Epithelial cell of esophagus (primary cell): ENCODE measurements at regions not wholly inside any gene's neighbourhood (a gene's known extent, or its start where the extent isn't known, plus 50 kb on each side); places are given as distances from the start of the nearest gene placed in this dataset.
"Not testable (repeated sequence)": the region's sequence is repeated elsewhere in the genome, so short reads cannot be mapped to it uniquely, and the experiment has no call there.

Experiments
- DNase-seq: peaks from one replicate; pipeline ENCODE4 v3.0.0; 2010; ENCODE audit warnings: low read depth
- H3K4me3 ChIP-seq: 2 replicates; pipeline ENCODE4 v1.5.1; 2011; ENCODE audit warnings: mild to moderate bottlenecking, low read length, control low read depth
- CTCF ChIP-seq: IDR thresholded peaks from 2 replicates; pipeline ENCODE4 v1.5.1; 2011; ENCODE audit warnings: low read depth, mild to moderate bottlenecking, low read length, control low read depth, inconsistent platforms; ENCODE audit not compliant: insufficient read depth; ENCODE audit errors: missing control alignments

GRCh38 chr9:7739595-7739994 is 60.0 kb downstream of the DMAC1 start:
- no peak for TF ChIP-seq CTCF
- no peak overlapping the region for H3K4me3 ChIP-seq
- no peak for DNase-seq

GRCh38 chr9:7735311-7735710 is 64.3 kb downstream of the DMAC1 start:
- no peak for DNase-seq
- no peak for TF ChIP-seq CTCF
- no peak overlapping the region for H3K4me3 ChIP-seq

GRCh38 chr9:7730164-7730445 is 69.5 kb downstream of the DMAC1 start:
- H3K4me3 ChIP-seq: no peak overlapping the region
- no peak for DNase-seq
- TF ChIP-seq CTCF: no peak

- no peak for TF ChIP-seq CTCF
- H3K4me3 ChIP-seq: no peak overlapping the region
- DNase-seq: no peak
These were observed 70.0 kb downstream of the DMAC1 start for GRCh38 chr9:7729371-7730163.

GRCh38 chr9:7721291-7721690 is 78.3 kb downstream of the DMAC1 start:
- TF ChIP-seq CTCF: no peak
- H3K4me3 ChIP-seq: no peak overlapping the region
- DNase-seq: no peak

GRCh38 chr9:7713088-7713487 is 86.5 kb downstream of the DMAC1 start:
- DNase-seq, H3K4me3 ChIP-seq: not testable (repeated sequence)

GRCh38 chr9:7710686-7711085 is 88.9 kb downstream of the DMAC1 start:
- TF ChIP-seq CTCF: no peak
- no peak overlapping the region for H3K4me3 ChIP-seq
- DNase-seq: no peak
